ENCODE measurements at regions not wholly inside any gene's neighbourhood (a gene's known extent, or its start where the extent isn't known, plus 50 kb on each side); places are given as distances from the start of the nearest gene placed in this dataset.

GRCh38 chr4:26162101-26162500 is 158.7 kb upstream of the RBPJ start:
- TF ChIP-seq POLR2A (IDR thresholded peaks at IDR 0.05), result no peak
- TF ChIP-seq, protein P1, sequence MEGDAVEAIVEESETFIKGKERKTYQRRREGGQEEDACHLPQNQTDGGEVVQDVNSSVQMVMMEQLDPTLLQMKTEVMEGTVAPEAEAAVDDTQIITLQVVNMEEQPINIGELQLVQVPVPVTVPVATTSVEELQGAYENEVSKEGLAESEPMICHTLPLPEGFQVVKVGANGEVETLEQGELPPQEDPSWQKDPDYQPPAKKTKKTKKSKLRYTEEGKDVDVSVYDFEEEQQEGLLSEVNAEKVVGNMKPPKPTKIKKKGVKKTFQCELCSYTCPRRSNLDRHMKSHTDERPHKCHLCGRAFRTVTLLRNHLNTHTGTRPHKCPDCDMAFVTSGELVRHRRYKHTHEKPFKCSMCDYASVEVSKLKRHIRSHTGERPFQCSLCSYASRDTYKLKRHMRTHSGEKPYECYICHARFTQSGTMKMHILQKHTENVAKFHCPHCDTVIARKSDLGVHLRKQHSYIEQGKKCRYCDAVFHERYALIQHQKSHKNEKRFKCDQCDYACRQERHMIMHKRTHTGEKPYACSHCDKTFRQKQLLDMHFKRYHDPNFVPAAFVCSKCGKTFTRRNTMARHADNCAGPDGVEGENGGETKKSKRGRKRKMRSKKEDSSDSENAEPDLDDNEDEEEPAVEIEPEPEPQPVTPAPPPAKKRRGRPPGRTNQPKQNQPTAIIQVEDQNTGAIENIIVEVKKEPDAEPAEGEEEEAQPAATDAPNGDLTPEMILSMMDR (IDR thresholded peaks at IDR 0.05 in 4 of 5, conservative IDR thresholded peaks at IDR 0.05 in 1 of 5), result no peak
